ENCODE measurements at regions not wholly inside any gene's neighbourhood (a gene's known extent, or its start where the extent isn't known, plus 50 kb on each side); places are given as distances from the start of the nearest gene placed in this dataset.
A peak's percentile ranks its signal among the peaks of the same experiment; 100 is the strongest.

GRCh38 chr21:43317254-43317748 lies 109.6 kb downstream of the SIK1 start:
- H4K20me1 ChIP-seq (ENCODE audit: insufficient read depth, low read length): no peaks in the 10 kb centered on the region
- H3K4me1 ChIP-seq (ENCODE audit: insufficient read depth, low read length): peaks cover 13% of the 10 kb centered on the region
- no peaks in the 10 kb centered on the region for H3K36me3 ChIP-seq (ENCODE audit: insufficient read depth, low read length)
- TF ChIP-seq CTCF (IDR thresholded peaks at IDR 0.05; ENCODE audit: extremely low read depth, low read depth, low read length): no peak
- no peak overlapping the region for H3K4me2 ChIP-seq (ENCODE audit: insufficient read depth, low read length)
- H3K9me3 ChIP-seq (ENCODE audit: low read depth, low read length): no peaks in the 10 kb centered on the region
- no peaks in the 10 kb centered on the region for H3K27me3 ChIP-seq (ENCODE audit: insufficient read depth, low read length)
- no peaks in the 10 kb centered on the region for H3K79me2 ChIP-seq (ENCODE audit: insufficient read depth, low read length)
- DNase-seq (ENCODE audit: insufficient read length, low spot score, missing footprints): no peak
- H3K27ac ChIP-seq (ENCODE audit: low read depth, low read length): no peak overlapping the region
- H3K4me3 ChIP-seq (ENCODE audit: insufficient read depth, low read length): no peak overlapping the region
- no peak overlapping the region for H2AFZ ChIP-seq (ENCODE audit: low read length)

- Histone ChIP-seq H3K9me3 (ENCODE audit: low read depth, low read length) (no peaks in the 10 kb centered on the region), H3K4me2 (ENCODE audit: insufficient read depth, low read length) (no peak overlapping the region), H3K4me3 (ENCODE audit: insufficient read depth, low read length) (no peak overlapping the region), H3K79me2 (ENCODE audit: insufficient read depth, low read length) (no peaks in the 10 kb centered on the region), H3K4me1 (ENCODE audit: insufficient read depth, low read length) (peaks cover 13% of the 10 kb centered on the region), H3K27ac (ENCODE audit: low read depth, low read length) (no peak overlapping the region), H2AFZ (ENCODE audit: low read length) (no peak overlapping the region), H3K36me3 (ENCODE audit: insufficient read depth, low read length) (no peaks in the 10 kb centered on the region), H4K20me1 (ENCODE audit: insufficient read depth, low read length) (no peaks in the 10 kb centered on the region), H3K27me3 (ENCODE audit: insufficient read depth, low read length) (no peaks in the 10 kb centered on the region)
- DNase-seq (ENCODE audit: insufficient read length, low spot score, missing footprints): no peak
- no peak for TF ChIP-seq CTCF (IDR thresholded peaks at IDR 0.05; ENCODE audit: extremely low read depth, low read depth, low read length)
Observed at GRCh38 chr21:43316156-43316845, 110.6 kb downstream of the SIK1 start.

GRCh38 chr21:43315244-43316137 lies 111.4 kb downstream of the SIK1 start:
- Histone ChIP-seq H3K9me3 (ENCODE audit: low read depth, low read length) (no peaks in the 10 kb centered on the region), H3K4me1 (ENCODE audit: insufficient read depth, low read length) (peaks cover 13% of the 10 kb centered on the region), H4K20me1 (ENCODE audit: insufficient read depth, low read length) (no peaks in the 10 kb centered on the region), H3K79me2 (ENCODE audit: insufficient read depth, low read length) (no peaks in the 10 kb centered on the region), H3K27me3 (ENCODE audit: insufficient read depth, low read length) (no peaks in the 10 kb centered on the region), H3K4me3 (ENCODE audit: insufficient read depth, low read length) (no peak overlapping the region), H3K27ac (ENCODE audit: low read depth, low read length) (no peak overlapping the region), H2AFZ (ENCODE audit: low read length) (no peak overlapping the region), H3K36me3 (ENCODE audit: insufficient read depth, low read length) (no peaks in the 10 kb centered on the region), H3K4me2 (ENCODE audit: insufficient read depth, low read length) (no peak overlapping the region)
- peak; percentile 11 for TF ChIP-seq CTCF (IDR thresholded peaks at IDR 0.05; ENCODE audit: extremely low read depth, low read depth, low read length)
- DNase-seq (ENCODE audit: insufficient read length, low spot score, missing footprints): no peak

- no peak overlapping the region for H3K4me2 ChIP-seq (ENCODE audit: insufficient read depth, low read length)
- H3K4me1 ChIP-seq (ENCODE audit: insufficient read depth, low read length): peaks cover 5% of the 10 kb centered on the region
- no peaks in the 10 kb centered on the region for H3K9me3 ChIP-seq (ENCODE audit: low read depth, low read length)
- H3K79me2 ChIP-seq (ENCODE audit: insufficient read depth, low read length): no peaks in the 10 kb centered on the region
- H2AFZ ChIP-seq (ENCODE audit: low read length): no peak overlapping the region
- no peaks in the 10 kb centered on the region for H3K27me3 ChIP-seq (ENCODE audit: insufficient read depth, low read length)
- no peaks in the 10 kb centered on the region for H4K20me1 ChIP-seq (ENCODE audit: insufficient read depth, low read length)
- no peak overlapping the region for H3K4me3 ChIP-seq (ENCODE audit: insufficient read depth, low read length)
- no peak for TF ChIP-seq CTCF (IDR thresholded peaks at IDR 0.05; ENCODE audit: extremely low read depth, low read depth, low read length)
- H3K27ac ChIP-seq (ENCODE audit: low read depth, low read length): no peak overlapping the region
- no peak for DNase-seq (ENCODE audit: insufficient read length, low spot score, missing footprints)
- H3K36me3 ChIP-seq (ENCODE audit: insufficient read depth, low read length): no peaks in the 10 kb centered on the region
Observed at GRCh38 chr21:43313939-43314405, 113.0 kb downstream of the SIK1 start.

Data from osteoblast (primary cell).